ENCODE measurements at regions not wholly inside any gene's neighbourhood (a gene's known extent, or its start where the extent isn't known, plus 50 kb on each side); places are given as distances from the start of the nearest gene placed in this dataset.

DNA sequence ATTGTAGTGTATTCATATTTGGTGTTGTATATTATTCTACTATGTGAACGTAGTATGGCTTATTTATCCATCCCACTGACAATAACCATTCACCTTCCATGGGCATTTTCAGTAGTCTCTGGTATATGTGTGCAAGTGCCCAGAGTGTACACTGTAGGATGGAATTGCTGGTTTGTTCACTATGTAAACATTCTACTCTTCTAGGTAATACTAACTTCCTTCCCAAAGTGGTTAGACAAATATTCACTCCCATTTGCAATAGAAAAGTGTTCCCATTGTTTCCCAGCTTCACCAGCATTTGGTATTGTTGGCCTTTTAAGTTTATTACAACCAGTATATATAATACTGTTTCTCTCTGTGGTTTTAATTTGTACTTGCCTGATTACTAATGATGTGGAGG, 153.7 kb downstream of the C7orf25 start:
- DNase-seq (ENCODE audit: low read depth in 3 of 3), result no peak

GRCh38 chr7:42756841-42757240, 155.0 kb downstream of the C7orf25 start:
- DNase-seq (ENCODE audit: low read depth in 3 of 3), result no peak

- DNase-seq (ENCODE audit: low read depth in 3 of 3), result no peak
These were observed 158.0 kb downstream of the C7orf25 start for GRCh38 chr7:42753811-42754363.

DNA sequence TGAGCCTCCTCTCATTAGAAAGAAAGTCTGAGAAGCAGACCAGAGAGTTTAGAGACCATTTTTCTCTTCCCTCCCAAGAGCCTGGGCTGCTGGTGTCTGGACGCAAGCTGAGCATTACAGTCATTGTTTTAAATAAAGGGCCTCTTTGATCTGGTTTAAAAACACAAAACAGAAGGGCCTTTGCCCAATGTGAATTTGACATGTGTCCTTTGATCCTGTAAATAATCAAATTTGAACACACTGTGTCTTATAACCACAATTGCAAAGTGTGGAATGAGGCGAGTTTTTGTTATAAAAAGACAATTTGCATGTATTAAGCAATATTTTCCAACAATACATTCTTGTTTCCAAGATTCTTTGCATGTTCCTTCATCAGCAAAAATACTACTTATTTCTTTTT, 158.5 kb downstream of the C7orf25 start:
- DNase-seq (ENCODE audit: low read depth in 3 of 3), result no peak

DNA sequence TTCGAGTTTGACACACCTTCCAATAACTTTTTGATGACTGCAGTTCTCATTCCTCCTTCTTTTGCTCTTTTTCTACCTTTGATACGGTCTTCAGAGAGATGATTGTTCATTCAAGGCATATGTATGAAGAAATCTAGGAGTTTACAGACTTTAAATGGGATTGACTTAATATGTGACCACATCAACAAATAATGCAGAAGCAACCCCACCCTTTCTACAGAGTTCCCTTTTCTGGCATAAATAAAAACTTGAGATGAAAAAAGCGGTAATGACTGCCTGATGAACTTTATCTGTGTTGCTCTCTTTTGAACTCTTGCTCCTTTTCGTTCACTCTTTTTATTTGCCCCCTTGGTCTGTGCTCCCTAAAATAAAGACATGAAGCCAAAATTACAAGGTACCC, 161.7 kb downstream of the C7orf25 start:
- DNase-seq (ENCODE audit: low read depth in 3 of 3), result no peak

DNA sequence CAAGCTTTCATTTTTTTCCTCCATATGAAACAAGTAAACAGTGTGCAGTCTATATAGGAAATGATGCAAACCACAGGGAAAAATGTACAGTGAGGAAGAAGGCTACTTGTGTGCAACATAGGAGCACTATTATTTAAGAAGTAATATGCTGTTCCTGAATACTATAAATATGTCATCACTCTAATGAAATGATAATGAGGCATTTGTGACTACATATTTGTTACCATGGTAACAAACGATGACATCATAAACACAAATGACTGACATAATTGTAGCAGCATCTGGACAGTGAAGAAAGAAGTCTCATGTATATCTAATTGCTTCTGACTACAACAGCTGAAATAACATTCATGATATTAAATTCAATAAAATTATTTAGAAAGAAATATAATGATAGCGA, 164.8 kb downstream of the C7orf25 start:
- DNase-seq (ENCODE audit: low read depth in 3 of 3), result no peak

DNA sequence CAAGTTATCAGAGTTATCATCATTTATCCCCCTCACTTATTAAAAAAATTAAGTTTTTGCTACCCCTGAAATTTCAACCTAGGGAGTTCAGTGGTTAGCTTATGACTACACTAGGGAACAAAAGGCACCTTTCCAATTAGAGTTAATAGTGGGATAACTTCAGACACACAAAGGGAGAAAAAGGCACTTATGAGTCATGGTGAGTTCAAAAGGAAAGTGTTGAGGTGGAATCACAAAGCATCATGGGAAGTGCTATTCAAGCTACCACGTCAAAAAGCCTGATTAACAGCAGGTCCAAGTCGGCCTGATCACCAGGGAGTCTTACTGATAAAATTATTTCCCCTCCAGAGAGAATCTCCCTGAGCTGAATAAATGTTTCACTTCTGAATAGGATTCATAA, 165.7 kb downstream of the C7orf25 start:
- no peak for DNase-seq (ENCODE audit: low read depth in 3 of 3)

DNA sequence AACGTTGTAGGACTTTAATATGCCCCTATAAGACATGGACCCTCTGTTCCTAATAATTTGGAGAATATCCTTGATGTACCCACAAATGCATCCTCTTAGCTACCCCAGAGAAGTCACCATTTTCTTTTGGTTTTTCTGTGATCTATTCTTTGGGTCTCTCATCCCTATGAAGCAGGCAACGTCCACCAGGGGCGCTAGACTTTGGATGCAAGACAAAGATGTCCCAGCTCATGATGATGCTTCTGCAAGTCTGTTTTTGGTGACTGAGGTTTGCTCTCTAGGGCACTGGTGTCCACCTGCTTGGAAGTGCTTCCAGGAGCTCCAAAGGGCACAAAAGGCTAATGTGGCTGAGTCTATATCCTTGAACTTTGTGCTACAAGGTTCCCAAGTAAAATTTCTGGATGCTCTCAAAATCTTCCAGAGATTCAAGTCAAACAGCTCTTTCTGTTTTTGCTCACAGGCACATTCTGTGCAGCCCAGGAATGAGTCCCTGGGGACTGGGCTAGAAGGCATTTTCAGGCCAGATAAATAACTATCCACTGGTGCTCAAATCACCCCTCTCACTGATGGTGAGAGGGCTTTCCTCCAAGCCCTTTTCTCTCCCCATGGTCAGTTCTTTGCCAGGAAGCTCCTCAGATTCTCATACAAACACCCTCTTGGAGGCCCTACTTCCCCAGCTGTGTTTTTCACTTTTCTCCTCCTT, 166.4 kb downstream of the C7orf25 start:
- peak in 2 of 3 experiments; percentile 2 to 41 for DNase-seq (ENCODE audit: low read depth in 3 of 3)

DNA sequence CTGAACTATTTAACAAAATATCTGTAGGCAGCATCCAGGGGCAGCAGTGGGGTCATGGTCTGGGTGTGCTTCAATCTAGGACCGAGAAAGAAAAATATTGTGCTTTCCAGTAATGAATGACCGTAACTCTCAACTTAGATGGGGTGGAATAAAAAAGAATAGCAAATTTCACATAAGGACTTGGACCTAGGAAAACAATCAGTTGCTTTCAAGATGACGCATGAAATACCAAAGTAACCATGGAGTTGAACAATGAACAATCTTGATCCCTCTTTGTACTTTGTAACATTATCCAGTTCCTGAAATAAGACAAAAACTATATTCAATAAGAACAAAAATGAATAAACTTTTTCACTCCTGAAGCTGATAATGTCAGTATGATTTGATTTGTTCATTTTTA, 167.1 kb downstream of the C7orf25 start:
- no peak for DNase-seq (ENCODE audit: low read depth in 3 of 3)

DNA sequence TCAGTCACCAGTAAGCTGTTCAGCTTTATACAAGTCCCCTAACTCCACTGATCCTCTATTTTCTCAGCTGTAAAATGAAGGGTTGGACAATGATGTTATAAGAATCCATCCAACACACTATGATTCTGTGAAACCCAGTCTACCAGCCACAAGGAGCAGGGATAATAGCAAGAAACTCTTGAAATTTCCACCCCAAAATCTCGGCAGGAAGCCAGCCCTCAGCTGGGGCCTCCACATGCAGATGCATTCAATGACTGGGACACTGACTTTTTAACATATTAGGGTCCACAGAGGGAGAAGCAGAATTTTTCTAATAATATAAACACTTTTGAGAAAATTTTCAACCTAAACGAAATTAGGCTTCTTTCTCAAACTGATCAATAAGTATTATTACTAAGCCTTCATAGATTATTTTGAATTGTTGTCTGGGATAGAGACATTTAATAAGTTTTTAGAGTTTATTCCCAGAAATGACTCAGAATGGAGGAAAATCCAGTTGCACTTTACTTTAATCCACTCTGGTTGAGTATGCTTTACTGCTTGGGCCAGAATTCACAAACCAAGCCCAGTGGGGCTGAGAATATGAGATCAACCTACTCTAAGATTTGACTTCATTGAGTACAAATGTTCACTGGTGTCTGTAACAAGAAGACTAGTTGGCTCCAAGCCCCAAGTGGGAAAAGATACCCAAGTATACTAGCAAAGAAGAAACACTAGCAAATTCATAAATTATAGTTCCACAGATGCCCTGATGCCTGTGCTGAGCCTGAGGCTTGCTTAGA, 168.6 kb downstream of the C7orf25 start:
- DNase-seq (ENCODE audit: low read depth in 3 of 3), result no peak

DNA sequence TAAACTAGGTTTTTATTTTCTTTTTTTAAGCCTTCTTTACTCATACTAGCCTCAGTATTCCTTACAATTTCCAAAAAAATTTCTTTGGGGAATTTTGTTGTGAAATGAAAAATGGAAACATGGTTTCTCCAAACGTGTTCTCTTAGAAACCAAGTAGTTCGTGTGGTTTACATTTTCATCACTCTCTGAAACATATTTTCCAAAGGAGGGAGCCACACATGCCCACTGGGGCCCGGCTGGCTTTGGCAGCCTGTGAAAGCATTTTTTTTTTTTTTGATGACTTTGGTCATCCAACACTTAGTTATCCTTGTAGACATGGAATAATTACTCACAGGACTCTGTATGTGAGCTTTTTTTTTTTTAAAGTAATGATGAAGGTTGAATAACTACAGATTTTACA, 169.6 kb downstream of the C7orf25 start:
- DNase-seq (ENCODE audit: low read depth in 3 of 3), result no peak

GRCh38 chr7:42740408-42740807, 171.5 kb downstream of the C7orf25 start:
- no peak for DNase-seq (ENCODE audit: low read depth in 3 of 3)

DNA sequence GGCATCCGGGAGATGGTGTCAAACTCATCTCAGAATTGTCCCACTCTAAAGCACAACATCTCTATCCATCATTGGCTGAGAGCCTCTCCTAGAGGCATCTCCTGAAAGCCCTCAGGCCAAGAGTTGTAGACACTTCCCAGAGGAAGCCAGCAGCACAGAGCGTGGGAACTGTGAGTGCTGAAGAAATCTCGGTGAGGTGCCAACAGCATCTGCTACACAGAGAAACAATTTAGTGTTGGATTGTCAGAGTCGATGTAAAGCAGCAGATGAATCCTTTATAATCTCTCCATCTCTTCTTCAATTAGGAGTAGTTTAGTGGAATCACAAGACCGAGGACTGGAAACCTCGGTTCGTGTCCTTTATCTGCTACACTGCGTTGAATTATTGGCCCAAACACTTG, 172.2 kb downstream of the C7orf25 start:
- no peak for DNase-seq (ENCODE audit: low read depth in 3 of 3)

GRCh38 chr7:42736931-42737330, 174.9 kb downstream of the C7orf25 start:
- DNase-seq (ENCODE audit: low read depth in 3 of 3), result no peak

DNA sequence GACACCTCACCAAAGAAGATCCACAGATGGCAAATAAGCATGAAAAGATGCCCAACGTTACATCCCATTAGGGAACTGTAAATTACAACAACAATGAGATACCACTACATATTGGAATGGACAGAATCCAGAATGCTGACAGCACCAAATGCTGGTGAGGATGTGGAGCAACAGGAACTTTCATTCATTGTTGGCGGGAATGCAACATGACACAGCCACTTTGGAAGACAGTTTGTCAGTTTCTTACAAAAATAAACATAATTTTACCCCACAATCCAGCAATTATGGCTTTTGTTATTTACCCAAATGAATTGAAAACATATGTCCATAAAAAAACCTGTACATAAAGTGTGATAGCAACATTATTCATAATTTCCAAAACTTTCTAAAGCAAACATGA, 176.8 kb downstream of the C7orf25 start:
- no peak for DNase-seq (ENCODE audit: low read depth in 3 of 3)

- no peak for DNase-seq (ENCODE audit: low read depth in 3 of 3)
These were observed 177.3 kb downstream of the C7orf25 start for GRCh38 chr7:42734568-42734967.

DNA sequence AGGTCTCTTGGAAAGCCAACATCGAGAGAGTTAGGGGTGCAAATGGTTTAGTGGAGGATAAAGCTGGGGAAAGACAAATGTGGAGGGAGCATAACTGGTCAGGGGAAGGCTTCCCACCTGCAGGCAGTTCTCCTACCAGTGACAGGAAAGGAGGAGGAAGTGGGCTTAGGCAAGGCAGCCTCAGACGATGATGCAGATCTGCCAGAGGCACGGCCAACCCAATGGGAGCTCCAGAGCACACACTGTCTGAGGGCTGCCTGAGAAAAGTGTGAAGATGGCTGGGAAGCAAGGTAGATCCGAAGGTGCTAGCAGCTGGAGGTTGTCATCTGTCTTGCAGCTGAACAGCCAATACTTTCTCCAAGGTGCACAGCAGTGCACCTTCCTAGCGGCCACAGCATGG, 178.8 kb downstream of the C7orf25 start:
- no peak for DNase-seq (ENCODE audit: low read depth in 3 of 3)

GRCh38 chr7:42730586-42730985, 181.3 kb downstream of the C7orf25 start:
- no peak for DNase-seq (ENCODE audit: low read depth in 3 of 3)

- DNase-seq (ENCODE audit: low read depth in 3 of 3), result no peak
These were observed 182.7 kb downstream of the C7orf25 start for GRCh38 chr7:42729053-42729765.

DNA sequence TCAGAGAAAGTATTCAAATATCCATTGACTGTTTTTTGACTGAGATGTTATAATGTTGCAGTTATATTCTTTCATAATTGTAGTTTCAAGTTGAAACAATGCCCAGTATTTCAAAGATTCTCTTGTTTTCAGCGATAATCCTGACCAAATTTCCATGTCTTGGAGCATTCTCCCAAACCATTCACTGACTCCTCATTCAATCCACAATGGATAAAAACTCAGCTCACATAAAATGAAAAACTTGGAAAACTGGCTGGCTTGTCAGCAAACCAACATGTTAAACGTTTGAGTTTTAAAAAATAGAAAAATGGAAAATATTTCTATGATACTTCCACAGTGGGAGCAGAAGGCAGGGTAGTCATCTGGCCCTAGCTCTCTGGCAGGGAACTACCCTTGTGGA, 184.4 kb downstream of the C7orf25 start:
- DNase-seq (ENCODE audit: low read depth in 3 of 3), result no peak

- DNase-seq (ENCODE audit: low read depth in 3 of 3), result no peak
These were observed 185.6 kb downstream of the C7orf25 start for GRCh38 chr7:42726066-42726785.

DNA sequence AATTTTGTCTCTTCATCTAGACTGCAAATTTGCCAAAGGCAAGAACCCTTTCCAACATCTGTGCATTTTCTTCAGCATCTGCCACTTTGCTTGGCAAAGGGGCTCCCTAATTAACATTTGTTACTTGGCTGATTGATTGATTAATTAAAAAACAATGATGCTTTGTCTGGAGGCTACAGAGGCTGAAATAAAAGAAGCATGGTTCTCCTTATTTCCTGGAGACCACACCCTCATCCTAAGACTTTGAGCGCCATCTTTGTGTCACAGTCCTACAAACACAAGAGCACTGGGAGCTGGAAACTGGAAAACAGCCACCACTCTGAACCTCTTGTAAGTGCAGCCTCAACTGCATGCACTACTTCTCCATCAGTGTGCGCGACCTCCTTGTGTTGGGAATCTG, 189.2 kb downstream of the C7orf25 start:
- no peak for DNase-seq (ENCODE audit: low read depth in 3 of 3)
